Calu3 (cell line): ENCODE measurements at regions not wholly inside any gene's neighbourhood (a gene's known extent, or its start where the extent isn't known, plus 50 kb on each side); places are given as distances from the start of the nearest gene placed in this dataset.

Experiments
- BruUV-seq: library from RNA; stranded (reverse); fragments of 400-500 nt; replicated peaks from 2 replicates; lab custom pipeline; 2021; lab: Mats Ljungman, UMichigan
- CTCF ChIA-PET: fragments of 300-600 bp; sonication (Branson Sonifier 250); formaldehyde crosslinking; loops from one replicate; lab custom pipeline; 2022; ENCODE audit warnings: antibody characterized with exemption; lab: Charles Lee
- DNase-seq: peaks from one replicate; pipeline ENCODE4 v3.0.0; 2022
- H3K27ac Mint-ChIP-seq: one replicate; pipeline ENCODE4 v1.8.0; 2022; ENCODE audit warnings: mixed read lengths; ENCODE audit not compliant: unreplicated experiment
- H3K27me3 Mint-ChIP-seq: one replicate; pipeline ENCODE4 v1.8.0; 2022; ENCODE audit warnings: mixed read lengths; ENCODE audit not compliant: unreplicated experiment
- H3K36me3 Mint-ChIP-seq: one replicate; pipeline ENCODE4 v1.8.0; 2022; ENCODE audit warnings: mild to moderate bottlenecking, moderate library complexity, mixed read lengths; ENCODE audit not compliant: insufficient read depth, unreplicated experiment
- H3K4me1 Mint-ChIP-seq: one replicate; pipeline ENCODE4 v1.8.0; 2022; ENCODE audit warnings: mild to moderate bottlenecking, low read depth, mixed read lengths; ENCODE audit not compliant: unreplicated experiment
- H3K4me3 Mint-ChIP-seq: one replicate; pipeline ENCODE4 v1.8.0; 2022; ENCODE audit warnings: mild to moderate bottlenecking, low read depth, moderate library complexity, mixed read lengths; ENCODE audit not compliant: unreplicated experiment
- H3K9me3 Mint-ChIP-seq: one replicate; pipeline ENCODE4 v1.8.0; 2022; ENCODE audit warnings: low read depth, mixed read lengths; ENCODE audit not compliant: unreplicated experiment
- intact Hi-C: fragments of 100-400 bp; cut with micrococcal nuclease; formaldehyde crosslinking; loops from one replicate; pipeline ENCODE4 v1.10.0; 2022; ENCODE audit not compliant: unreplicated experiment
- TF ChIP-seq, protein P1 (sequence below): fragments of 200-600 bp; IDR thresholded peaks from one replicate; pipeline ENCODE4 v1.8.0; 2022; ENCODE audit warnings: antibody characterized with exemption; ENCODE audit not compliant: unreplicated experiment

- Mint-ChIP-seq H3K36me3 (no peaks in the 10 kb centered on the region), H3K27me3 (no peaks in the 10 kb centered on the region), H3K9me3 (no peaks in the 10 kb centered on the region), H3K27ac (no peak overlapping the region), H3K4me3 (no peak overlapping the region), H3K4me1 (no peaks in the 10 kb centered on the region)
- intact Hi-C loops: no loop called here
- DNase-seq: no peak
- TF ChIP-seq, protein P1, sequence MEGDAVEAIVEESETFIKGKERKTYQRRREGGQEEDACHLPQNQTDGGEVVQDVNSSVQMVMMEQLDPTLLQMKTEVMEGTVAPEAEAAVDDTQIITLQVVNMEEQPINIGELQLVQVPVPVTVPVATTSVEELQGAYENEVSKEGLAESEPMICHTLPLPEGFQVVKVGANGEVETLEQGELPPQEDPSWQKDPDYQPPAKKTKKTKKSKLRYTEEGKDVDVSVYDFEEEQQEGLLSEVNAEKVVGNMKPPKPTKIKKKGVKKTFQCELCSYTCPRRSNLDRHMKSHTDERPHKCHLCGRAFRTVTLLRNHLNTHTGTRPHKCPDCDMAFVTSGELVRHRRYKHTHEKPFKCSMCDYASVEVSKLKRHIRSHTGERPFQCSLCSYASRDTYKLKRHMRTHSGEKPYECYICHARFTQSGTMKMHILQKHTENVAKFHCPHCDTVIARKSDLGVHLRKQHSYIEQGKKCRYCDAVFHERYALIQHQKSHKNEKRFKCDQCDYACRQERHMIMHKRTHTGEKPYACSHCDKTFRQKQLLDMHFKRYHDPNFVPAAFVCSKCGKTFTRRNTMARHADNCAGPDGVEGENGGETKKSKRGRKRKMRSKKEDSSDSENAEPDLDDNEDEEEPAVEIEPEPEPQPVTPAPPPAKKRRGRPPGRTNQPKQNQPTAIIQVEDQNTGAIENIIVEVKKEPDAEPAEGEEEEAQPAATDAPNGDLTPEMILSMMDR: no peak
- CTCF ChIA-PET: no interaction called here
- BruUV-seq: no TSS peak
Measured at GRCh38 chr10:128527711-128528110, 401.5 kb upstream of the MKI67 start.

- no peaks in the 10 kb centered on the region for H3K27me3 Mint-ChIP-seq
- H3K9me3 Mint-ChIP-seq: peaks cover 2% of the 10 kb centered on the region
- DNase-seq: no peak
- TF ChIP-seq, protein P1: no peak
- intact Hi-C loops: no loop called here
- no TSS peak for BruUV-seq
- H3K36me3 Mint-ChIP-seq: no peaks in the 10 kb centered on the region
- no peak overlapping the region for H3K27ac Mint-ChIP-seq
- no peaks in the 10 kb centered on the region for H3K4me1 Mint-ChIP-seq
- CTCF ChIA-PET: no interaction called here
- no peak overlapping the region for H3K4me3 Mint-ChIP-seq
Measured at GRCh38 chr10:128528167-128528566, 401.9 kb upstream of the MKI67 start.

- H3K9me3 Mint-ChIP-seq: peaks cover 2% of the 10 kb centered on the region
- H3K4me3 Mint-ChIP-seq: no peak overlapping the region
- H3K36me3 Mint-ChIP-seq: no peaks in the 10 kb centered on the region
- H3K4me1 Mint-ChIP-seq: no peaks in the 10 kb centered on the region
- CTCF ChIA-PET: no interaction called here
- no peak overlapping the region for H3K27ac Mint-ChIP-seq
- no peak for DNase-seq
- intact Hi-C loops: no loop called here
- no TSS peak for BruUV-seq
- TF ChIP-seq, protein P1: no peak
- H3K27me3 Mint-ChIP-seq: no peaks in the 10 kb centered on the region
Measured at GRCh38 chr10:128528781-128529180, 402.6 kb upstream of the MKI67 start.

DNA sequence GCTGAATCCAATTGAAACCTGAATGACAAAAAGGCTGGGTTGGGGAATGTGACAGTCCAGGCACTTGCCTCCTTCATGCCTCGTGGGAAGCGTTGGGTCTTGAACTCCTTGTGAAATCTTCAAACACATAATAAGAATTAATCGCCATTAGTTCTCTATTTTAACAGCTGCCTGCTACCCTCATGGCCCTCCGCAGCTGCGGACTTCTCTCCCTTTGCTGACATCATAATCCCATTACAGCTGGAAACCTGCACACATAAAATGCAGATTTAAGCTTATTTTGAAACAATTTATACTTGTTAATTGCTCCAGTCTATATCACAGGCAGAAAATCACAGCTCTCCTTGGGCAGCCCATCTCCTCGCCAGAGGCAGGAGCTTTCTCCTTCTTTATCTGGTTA lies 403.0 kb upstream of the MKI67 start:
- CTCF ChIA-PET: no interaction called here
- H3K36me3 Mint-ChIP-seq: no peaks in the 10 kb centered on the region
- H3K9me3 Mint-ChIP-seq: peaks cover 2% of the 10 kb centered on the region
- TF ChIP-seq, protein P1: no peak
- no peak overlapping the region for H3K4me3 Mint-ChIP-seq
- intact Hi-C loops: no loop called here
- no peak for DNase-seq
- H3K27me3 Mint-ChIP-seq: no peaks in the 10 kb centered on the region
- no TSS peak for BruUV-seq
- H3K4me1 Mint-ChIP-seq: no peaks in the 10 kb centered on the region
- H3K27ac Mint-ChIP-seq: no peak overlapping the region

DNA sequence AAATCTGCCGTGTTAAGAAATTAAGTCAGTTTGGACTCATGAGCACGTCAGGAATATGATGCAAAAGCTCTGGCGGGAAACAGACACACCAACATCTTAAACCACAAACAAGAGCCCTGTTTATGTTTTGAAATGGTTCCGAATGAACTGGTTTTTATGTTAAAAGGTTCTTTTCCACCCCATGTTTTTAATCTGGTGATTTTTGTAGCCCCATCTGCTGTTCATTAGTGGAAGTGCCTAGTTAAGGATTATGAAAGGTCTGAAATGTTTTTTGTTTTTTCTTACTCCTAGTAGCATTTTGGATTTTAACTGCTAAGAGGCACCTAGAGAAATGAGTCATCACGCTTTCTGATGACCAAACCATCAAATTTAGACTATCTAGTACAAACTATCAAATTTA lies 404.1 kb upstream of the MKI67 start:
- intact Hi-C loops: loop anchor here (10.0 kb wide), 1 partner anchor 266 kb away; no protein-coding TSS in a partner anchor
- CTCF ChIA-PET: no interaction called here
- BruUV-seq: no TSS peak

More for the DNA sequence above, 404.1 kb upstream of the MKI67 start:
- Mint-ChIP-seq H3K27ac (no peak overlapping the region), H3K4me1 (no peaks in the 10 kb centered on the region), H3K27me3 (no peaks in the 10 kb centered on the region), H3K36me3 (no peaks in the 10 kb centered on the region), H3K9me3 (peaks cover 2% of the 10 kb centered on the region), H3K4me3 (no peak overlapping the region)
- no peak for DNase-seq
- TF ChIP-seq, protein P1: no peak
